ENCODE measurements at regions not wholly inside any gene's neighbourhood (a gene's known extent, or its start where the extent isn't known, plus 50 kb on each side); places are given as distances from the start of the nearest gene placed in this dataset.

DNA sequence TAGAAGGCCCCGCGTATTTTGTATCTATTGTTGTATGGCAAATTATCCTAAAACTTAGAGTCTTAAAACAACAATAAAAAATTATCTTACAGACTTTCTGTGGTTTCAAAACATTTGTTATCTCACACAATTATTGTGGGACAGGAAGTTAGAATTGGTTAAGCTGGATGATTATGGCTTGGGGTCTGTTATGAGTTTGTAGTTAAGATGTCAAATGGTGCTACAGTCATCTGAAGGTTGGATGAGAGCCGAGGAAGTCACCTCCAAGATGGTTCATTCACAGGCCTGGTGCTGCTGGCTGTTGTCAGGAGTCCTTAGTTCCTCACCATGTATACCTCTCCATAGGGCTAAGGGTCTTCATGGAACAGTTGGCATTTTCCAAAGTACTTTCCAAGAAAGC lies 175.6 kb upstream of the FANCL start:
- no peak overlapping the region for H2AFZ ChIP-seq (ENCODE audit: low read depth, low read length, severe bottlenecking)
- H3K27ac ChIP-seq (ENCODE audit: low read depth, low read length), result no peak overlapping the region
- no peaks in the 10 kb centered on the region for H3K9me2 ChIP-seq (replicated peaks; ENCODE audit: insufficient read depth, low read length)
- TF ChIP-seq, protein P1, sequence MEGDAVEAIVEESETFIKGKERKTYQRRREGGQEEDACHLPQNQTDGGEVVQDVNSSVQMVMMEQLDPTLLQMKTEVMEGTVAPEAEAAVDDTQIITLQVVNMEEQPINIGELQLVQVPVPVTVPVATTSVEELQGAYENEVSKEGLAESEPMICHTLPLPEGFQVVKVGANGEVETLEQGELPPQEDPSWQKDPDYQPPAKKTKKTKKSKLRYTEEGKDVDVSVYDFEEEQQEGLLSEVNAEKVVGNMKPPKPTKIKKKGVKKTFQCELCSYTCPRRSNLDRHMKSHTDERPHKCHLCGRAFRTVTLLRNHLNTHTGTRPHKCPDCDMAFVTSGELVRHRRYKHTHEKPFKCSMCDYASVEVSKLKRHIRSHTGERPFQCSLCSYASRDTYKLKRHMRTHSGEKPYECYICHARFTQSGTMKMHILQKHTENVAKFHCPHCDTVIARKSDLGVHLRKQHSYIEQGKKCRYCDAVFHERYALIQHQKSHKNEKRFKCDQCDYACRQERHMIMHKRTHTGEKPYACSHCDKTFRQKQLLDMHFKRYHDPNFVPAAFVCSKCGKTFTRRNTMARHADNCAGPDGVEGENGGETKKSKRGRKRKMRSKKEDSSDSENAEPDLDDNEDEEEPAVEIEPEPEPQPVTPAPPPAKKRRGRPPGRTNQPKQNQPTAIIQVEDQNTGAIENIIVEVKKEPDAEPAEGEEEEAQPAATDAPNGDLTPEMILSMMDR (IDR thresholded peaks at IDR 0.05; ENCODE audit: insufficient read depth, low read length, poor library complexity, severe bottlenecking), result no peak
- no peak for TF ChIP-seq EZH2phosphoT487 (conservative IDR thresholded peaks at IDR 0.05; ENCODE audit: low read length)
- H3K27me3 ChIP-seq (ENCODE audit: low read length), result no peaks in the 10 kb centered on the region
- no peaks in the 10 kb centered on the region for H3K36me3 ChIP-seq (ENCODE audit: low read length)
- H4K20me1 ChIP-seq (ENCODE audit: low read depth, low read length), result no peaks in the 10 kb centered on the region
- H3K4me2 ChIP-seq (ENCODE audit: low read depth, low read length, poor library complexity, severe bottlenecking), result no peak overlapping the region
- H3K4me3 ChIP-seq (ENCODE audit: insufficient read depth, low read length, poor library complexity, severe bottlenecking), result no peak overlapping the region
- H3K9me3 ChIP-seq (ENCODE audit: insufficient read depth, low read length), result no peaks in the 10 kb centered on the region
- no peaks in the 10 kb centered on the region for H3F3A ChIP-seq (ENCODE audit: insufficient read depth)
- no peak overlapping the region for H3K9ac ChIP-seq (ENCODE audit: low read length)
- no peaks in the 10 kb centered on the region for H3K79me2 ChIP-seq (ENCODE audit: insufficient read depth, low read length)

DNA sequence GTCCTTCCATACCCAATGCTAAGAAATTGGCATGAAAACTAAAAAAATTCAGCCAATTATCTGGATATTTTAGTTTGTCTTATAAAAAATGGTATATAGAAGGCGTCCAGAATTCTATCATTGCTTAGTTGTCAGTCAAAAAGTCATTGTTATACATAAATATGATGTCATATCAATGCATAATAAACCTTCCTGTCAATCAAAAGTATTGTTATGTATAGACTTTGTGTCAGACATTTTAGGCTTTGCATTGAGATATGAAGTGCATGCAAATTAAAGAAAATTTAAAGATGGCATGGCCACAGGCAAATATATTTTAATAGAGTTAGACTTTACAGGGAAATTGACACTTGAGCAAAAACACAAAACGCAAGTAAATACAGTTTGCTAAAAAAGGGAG lies 173.4 kb upstream of the FANCL start:
- H3K9me3 ChIP-seq (ENCODE audit: insufficient read depth, low read length), result no peaks in the 10 kb centered on the region
- no peaks in the 10 kb centered on the region for H3K9me2 ChIP-seq (replicated peaks; ENCODE audit: insufficient read depth, low read length)
- H3K79me2 ChIP-seq (ENCODE audit: insufficient read depth, low read length), result no peaks in the 10 kb centered on the region
- no peak overlapping the region for H2AFZ ChIP-seq (ENCODE audit: low read depth, low read length, severe bottlenecking)
- no peaks in the 10 kb centered on the region for H3K36me3 ChIP-seq (ENCODE audit: low read length)
- no peak overlapping the region for H3K4me3 ChIP-seq (ENCODE audit: insufficient read depth, low read length, poor library complexity, severe bottlenecking)
- H3K4me2 ChIP-seq (ENCODE audit: low read depth, low read length, poor library complexity, severe bottlenecking), result no peak overlapping the region
- TF ChIP-seq, protein P1 (IDR thresholded peaks at IDR 0.05; ENCODE audit: insufficient read depth, low read length, poor library complexity, severe bottlenecking), result no peak
- no peak for TF ChIP-seq EZH2phosphoT487 (conservative IDR thresholded peaks at IDR 0.05; ENCODE audit: low read length)
- no peak overlapping the region for H3K9ac ChIP-seq (ENCODE audit: low read length)
- no peaks in the 10 kb centered on the region for H3K27me3 ChIP-seq (ENCODE audit: low read length)
- no peaks in the 10 kb centered on the region for H4K20me1 ChIP-seq (ENCODE audit: low read depth, low read length)
- no peaks in the 10 kb centered on the region for H3F3A ChIP-seq (ENCODE audit: insufficient read depth)
- no peak overlapping the region for H3K27ac ChIP-seq (ENCODE audit: low read depth, low read length)

DNA sequence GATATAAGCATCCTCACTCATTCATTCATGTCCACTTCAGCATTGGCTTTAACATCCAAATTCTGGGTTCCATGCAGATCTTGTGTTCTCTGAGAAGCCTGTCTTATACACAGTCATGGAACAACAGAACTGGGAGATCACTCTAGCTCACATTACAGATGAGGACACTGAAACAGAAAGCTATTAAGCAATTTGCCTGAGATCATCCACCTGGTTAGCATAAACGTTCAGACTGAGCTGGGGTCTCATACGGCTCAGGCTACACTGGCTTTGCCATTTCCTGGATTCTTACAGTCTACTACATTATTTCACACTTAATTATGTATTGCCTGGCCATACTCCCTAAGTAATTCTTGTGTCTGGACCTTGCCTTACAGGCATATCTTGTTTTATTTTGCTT lies 169.4 kb upstream of the FANCL start:
- no peaks in the 10 kb centered on the region for H3K9me3 ChIP-seq (ENCODE audit: insufficient read depth, low read length)
- no peaks in the 10 kb centered on the region for H3F3A ChIP-seq (ENCODE audit: insufficient read depth)
- no peak overlapping the region for H3K4me3 ChIP-seq (ENCODE audit: insufficient read depth, low read length, poor library complexity, severe bottlenecking)

More for the DNA sequence above, 169.4 kb upstream of the FANCL start:
- TF ChIP-seq, protein P1 (IDR thresholded peaks at IDR 0.05; ENCODE audit: insufficient read depth, low read length, poor library complexity, severe bottlenecking), result no peak
- TF ChIP-seq EZH2phosphoT487 (conservative IDR thresholded peaks at IDR 0.05; ENCODE audit: low read length), result no peak
- H3K36me3 ChIP-seq (ENCODE audit: low read length), result no peaks in the 10 kb centered on the region
- no peaks in the 10 kb centered on the region for H4K20me1 ChIP-seq (ENCODE audit: low read depth, low read length)
- H3K9ac ChIP-seq (ENCODE audit: low read length), result no peak overlapping the region
- H3K27me3 ChIP-seq (ENCODE audit: low read length), result no peaks in the 10 kb centered on the region
- H3K9me2 ChIP-seq (replicated peaks; ENCODE audit: insufficient read depth, low read length), result no peaks in the 10 kb centered on the region
- no peak overlapping the region for H2AFZ ChIP-seq (ENCODE audit: low read depth, low read length, severe bottlenecking)
- H3K27ac ChIP-seq (ENCODE audit: low read depth, low read length), result no peak overlapping the region
- H3K79me2 ChIP-seq (ENCODE audit: insufficient read depth, low read length), result no peaks in the 10 kb centered on the region
- H3K4me2 ChIP-seq (ENCODE audit: low read depth, low read length, poor library complexity, severe bottlenecking), result no peak overlapping the region
